ENCODE measurements at regions not wholly inside any gene's neighbourhood (a gene's known extent, or its start where the extent isn't known, plus 50 kb on each side); places are given as distances from the start of the nearest gene placed in this dataset.

DNA sequence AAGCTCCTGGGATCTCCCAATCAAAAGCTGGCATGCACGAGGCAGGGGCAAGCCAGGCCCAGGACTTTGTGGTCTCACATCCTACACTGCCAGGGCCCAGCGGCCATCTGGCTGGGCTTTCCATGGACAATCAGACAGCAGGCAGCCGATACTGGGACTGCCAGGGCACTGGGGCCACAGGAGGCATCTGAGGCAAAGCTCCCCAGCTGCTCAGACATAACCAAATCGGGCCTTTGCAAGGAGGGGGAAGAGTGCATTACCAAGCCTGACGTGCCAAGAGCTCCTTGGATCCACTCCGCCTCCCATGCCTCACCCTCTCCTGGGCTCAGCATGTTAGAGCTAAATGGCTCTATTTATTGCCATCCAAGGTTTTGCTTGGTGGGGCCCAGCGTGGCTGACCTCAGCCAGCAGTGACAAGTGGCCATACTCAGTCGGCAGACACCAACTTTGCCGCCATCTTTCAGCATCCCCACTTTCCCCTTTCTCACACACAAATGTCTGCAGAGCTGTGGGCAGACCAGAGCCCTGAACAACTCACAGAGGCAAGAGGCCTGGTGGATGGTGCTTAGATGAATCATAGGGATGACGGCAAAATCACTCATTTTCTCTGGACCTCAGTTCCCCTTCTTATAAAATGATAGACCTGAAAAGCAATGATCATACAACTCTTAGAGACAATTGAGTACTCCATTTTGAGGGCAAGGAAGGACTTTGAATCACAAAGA, 200.8 kb downstream of the TTC32 start:
- no peak for DNase-seq (ENCODE audit: low spot score)
- TF ChIP-seq, protein P1, sequence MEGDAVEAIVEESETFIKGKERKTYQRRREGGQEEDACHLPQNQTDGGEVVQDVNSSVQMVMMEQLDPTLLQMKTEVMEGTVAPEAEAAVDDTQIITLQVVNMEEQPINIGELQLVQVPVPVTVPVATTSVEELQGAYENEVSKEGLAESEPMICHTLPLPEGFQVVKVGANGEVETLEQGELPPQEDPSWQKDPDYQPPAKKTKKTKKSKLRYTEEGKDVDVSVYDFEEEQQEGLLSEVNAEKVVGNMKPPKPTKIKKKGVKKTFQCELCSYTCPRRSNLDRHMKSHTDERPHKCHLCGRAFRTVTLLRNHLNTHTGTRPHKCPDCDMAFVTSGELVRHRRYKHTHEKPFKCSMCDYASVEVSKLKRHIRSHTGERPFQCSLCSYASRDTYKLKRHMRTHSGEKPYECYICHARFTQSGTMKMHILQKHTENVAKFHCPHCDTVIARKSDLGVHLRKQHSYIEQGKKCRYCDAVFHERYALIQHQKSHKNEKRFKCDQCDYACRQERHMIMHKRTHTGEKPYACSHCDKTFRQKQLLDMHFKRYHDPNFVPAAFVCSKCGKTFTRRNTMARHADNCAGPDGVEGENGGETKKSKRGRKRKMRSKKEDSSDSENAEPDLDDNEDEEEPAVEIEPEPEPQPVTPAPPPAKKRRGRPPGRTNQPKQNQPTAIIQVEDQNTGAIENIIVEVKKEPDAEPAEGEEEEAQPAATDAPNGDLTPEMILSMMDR (IDR thresholded peaks at IDR 0.05; ENCODE audit: extremely low read depth, missing control alignments), result no peak

DNA sequence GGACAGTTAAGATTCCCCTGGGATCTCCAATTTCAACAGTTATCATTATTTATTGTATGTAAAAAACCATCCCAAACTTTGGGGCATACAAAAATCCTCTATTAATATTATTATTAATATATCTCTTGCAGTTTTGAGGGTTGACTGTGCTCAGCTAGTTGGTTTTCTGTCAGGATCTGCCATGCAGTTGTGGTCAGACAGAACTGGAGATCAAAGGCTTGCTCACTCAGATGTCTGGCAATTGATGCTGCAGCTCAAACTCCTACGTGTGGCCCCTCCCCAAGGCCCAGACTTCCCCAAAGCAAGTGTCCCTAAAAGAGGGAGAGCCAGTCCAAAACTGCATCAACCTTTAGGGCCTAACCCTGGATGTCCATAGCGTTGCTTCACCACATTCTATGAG, 204.7 kb downstream of the TTC32 start:
- TF ChIP-seq, protein P1 (IDR thresholded peaks at IDR 0.05; ENCODE audit: extremely low read depth, missing control alignments), result no peak

DNA sequence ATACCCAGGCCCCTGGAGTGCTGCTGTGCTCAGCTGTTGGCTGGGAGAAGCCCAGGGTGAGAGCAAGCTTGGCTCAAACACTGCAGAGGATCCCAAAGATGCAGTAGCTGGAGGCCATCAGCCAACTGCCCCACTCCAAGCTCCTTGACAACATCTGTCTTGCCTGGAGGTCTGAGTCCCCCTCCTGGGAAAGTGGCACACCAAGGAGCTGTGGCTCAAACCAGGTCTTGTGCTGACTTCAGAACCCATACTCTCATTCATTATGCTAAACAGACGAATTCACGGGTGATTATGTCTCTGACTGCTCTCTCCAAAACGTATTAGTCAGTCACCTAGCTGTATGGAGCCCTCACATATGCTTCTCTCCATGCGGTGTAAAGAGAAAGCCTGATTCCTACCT, 206.1 kb downstream of the TTC32 start:
- no peak for DNase-seq (ENCODE audit: low spot score)
- TF ChIP-seq, protein P1 (IDR thresholded peaks at IDR 0.05; ENCODE audit: extremely low read depth, missing control alignments), result no peak

More for the DNA sequence above, 204.7 kb downstream of the TTC32 start:
- DNase-seq (ENCODE audit: low spot score), result no peak

DNA sequence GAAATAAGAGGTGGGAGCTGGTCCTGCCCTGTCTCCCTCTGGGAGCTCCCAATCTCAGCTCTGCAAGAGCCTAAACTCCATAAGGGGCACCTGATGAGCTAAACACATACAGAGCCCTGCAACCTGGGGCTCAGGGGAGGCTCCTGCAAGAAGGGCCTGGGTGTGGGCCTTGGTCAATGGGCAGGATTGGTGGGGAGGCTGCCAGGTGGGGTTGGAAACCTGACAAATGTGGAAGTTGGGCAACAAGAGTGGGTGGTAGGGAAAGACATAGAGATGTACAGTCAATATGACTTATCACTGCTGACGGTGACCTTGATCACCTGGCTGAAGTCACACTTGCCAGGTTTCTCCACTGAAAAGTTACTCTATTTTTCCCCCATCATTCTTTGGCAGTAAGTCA, 209.9 kb downstream of the TTC32 start:
- no peak for DNase-seq (ENCODE audit: low spot score)
- TF ChIP-seq, protein P1 (IDR thresholded peaks at IDR 0.05; ENCODE audit: extremely low read depth, missing control alignments), result no peak

DNA sequence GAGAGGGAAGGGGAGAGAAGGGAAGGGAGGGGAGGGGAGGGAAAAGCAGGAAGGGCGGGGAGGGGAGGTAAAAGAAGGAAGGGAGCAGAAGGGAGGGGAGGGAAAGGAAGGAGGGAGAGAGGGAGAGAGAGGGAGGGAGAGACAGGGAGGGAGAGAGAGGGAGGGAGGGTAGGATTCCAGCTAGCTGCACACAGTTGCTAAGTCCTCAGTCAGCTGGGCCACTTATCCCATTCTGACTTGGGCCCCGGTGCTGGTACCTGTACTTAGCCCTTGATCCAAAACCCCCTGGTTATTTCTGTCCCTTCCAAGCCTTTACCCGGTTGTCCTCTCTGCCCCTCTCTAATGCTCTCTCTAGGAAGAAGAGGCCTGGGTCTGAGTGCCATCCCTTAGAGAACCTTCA, 211.4 kb downstream of the TTC32 start:
- no peak for DNase-seq (ENCODE audit: low spot score)
- TF ChIP-seq, protein P1 (IDR thresholded peaks at IDR 0.05; ENCODE audit: extremely low read depth, missing control alignments), result no peak

DNA sequence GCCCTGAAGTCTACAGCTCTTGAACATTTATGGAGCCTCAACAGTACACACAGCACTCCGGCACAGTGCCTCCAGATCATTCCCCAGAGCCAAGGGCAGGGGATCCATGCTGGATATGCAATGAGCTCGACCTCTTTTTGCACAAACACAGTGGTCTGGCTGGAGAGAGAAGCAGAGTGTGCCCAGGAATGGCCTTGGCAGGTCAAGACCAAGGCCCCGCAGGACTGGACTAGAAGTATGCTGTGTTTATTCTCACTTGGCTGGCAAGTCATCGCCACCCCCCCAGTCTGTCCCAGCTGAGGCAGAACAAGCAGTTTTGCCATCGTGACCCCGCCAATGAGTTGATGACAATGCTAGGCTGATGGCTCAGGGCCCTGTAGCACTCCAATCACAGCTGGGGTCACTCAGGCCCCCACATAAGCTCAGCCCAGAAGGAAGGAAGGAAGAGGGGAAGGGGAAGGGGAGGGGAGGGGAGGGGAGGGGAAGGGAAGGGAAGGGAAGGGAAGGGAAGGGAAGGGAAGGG, 212.1 kb downstream of the TTC32 start:
- TF ChIP-seq, protein P1 (IDR thresholded peaks at IDR 0.05; ENCODE audit: extremely low read depth, missing control alignments), result no peak
- no peak for DNase-seq (ENCODE audit: low spot score)

DNA sequence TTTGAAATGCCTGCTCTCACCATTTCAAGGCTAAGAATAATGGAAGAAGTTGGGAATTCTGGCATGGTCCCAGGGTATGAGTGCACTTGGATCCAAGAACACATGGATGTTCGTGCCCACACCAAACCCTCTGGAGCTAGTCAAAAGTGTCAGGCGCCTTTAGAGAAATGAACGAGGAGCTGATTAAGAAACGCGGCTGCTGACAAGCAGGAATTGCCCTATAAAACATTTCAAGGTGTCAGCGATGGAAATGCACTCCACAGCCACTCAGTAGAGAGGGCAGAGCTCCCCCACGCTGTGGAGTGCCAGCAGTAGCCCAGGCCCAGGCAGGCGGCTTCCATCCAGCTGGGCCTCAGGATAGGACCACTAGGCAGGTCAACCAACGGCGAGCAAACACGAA, 213.7 kb downstream of the TTC32 start:
- DNase-seq (ENCODE audit: low spot score), result no peak
- TF ChIP-seq, protein P1 (IDR thresholded peaks at IDR 0.05; ENCODE audit: extremely low read depth, missing control alignments), result no peak

All from GM20000 (cell line).